Osteoblast (primary cell): ENCODE measurements at regions not wholly inside any gene's neighbourhood (a gene's known extent, or its start where the extent isn't known, plus 50 kb on each side); places are given as distances from the start of the nearest gene placed in this dataset.

Source experiments
- DNase-seq: peaks from one replicate; pipeline ENCODE4 v3.0.0; 2011; ENCODE audit warnings: low spot score, mixed read lengths; ENCODE audit not compliant: insufficient read length; ENCODE audit errors: missing footprints
- H2AFZ ChIP-seq: 2 replicates; pipeline ENCODE4 v1.6.0; 2011; ENCODE audit warnings: mild to moderate bottlenecking, low read length
- H3K27ac ChIP-seq: 2 replicates; pipeline ENCODE4 v1.5.1; 2011; ENCODE audit warnings: mild to moderate bottlenecking, low read depth, low read length, moderate library complexity
- H3K27me3 ChIP-seq: 2 replicates; pipeline ENCODE4 v1.6.0; 2012; ENCODE audit warnings: mild to moderate bottlenecking, control low read depth, inconsistent platforms, low read length, moderate library complexity; ENCODE audit not compliant: insufficient read depth
- H3K36me3 ChIP-seq: 2 replicates; pipeline ENCODE4 v1.5.1; 2011; ENCODE audit warnings: mild to moderate bottlenecking, low read length, control low read depth, moderate library complexity; ENCODE audit not compliant: insufficient read depth
- H3K4me1 ChIP-seq: 2 replicates; pipeline ENCODE4 v1.5.1; 2011; ENCODE audit warnings: mild to moderate bottlenecking, low read length, control low read depth, moderate library complexity; ENCODE audit not compliant: insufficient read depth
- H3K4me2 ChIP-seq: 2 replicates; pipeline ENCODE4 v1.6.0; 2011; ENCODE audit warnings: mild to moderate bottlenecking, low read length; ENCODE audit not compliant: insufficient read depth
- H3K4me3 ChIP-seq: fragments of 200-600 bp; sonication (generic); 3 replicates; pipeline ENCODE4 v1.5.1; 2012; ENCODE audit warnings: mild to moderate bottlenecking, low read length, inconsistent platforms; ENCODE audit not compliant: insufficient read depth
- H3K79me2 ChIP-seq: 2 replicates; pipeline ENCODE4 v1.6.0; 2012; ENCODE audit warnings: mild to moderate bottlenecking, low read length, control low read depth, inconsistent platforms; ENCODE audit not compliant: insufficient read depth
- H3K9me3 ChIP-seq: 2 replicates; pipeline ENCODE4 v1.5.1; 2011; ENCODE audit warnings: low read depth, low read length, control low read depth
- H4K20me1 ChIP-seq: 2 replicates; pipeline ENCODE4 v1.6.0; 2012; ENCODE audit warnings: mild to moderate bottlenecking, low read length, control low read depth; ENCODE audit not compliant: insufficient read depth
- CTCF ChIP-seq: IDR thresholded peaks from 2 replicates; pipeline ENCODE4 v1.5.1; 2011; ENCODE audit warnings: mild to moderate bottlenecking, low read depth, low read length, moderate library complexity; ENCODE audit errors: extremely low read depth

GRCh38 chr5:3102531-3102930 lies 351.1 kb upstream of the IRX2 start:
- no peaks in the 10 kb centered on the region for H3K79me2 ChIP-seq
- no peak overlapping the region for H3K4me3 ChIP-seq
- H3K9me3 ChIP-seq, result peaks cover 2% of the 10 kb centered on the region

GRCh38 chr5:3101561-3101960 lies 350.1 kb upstream of the IRX2 start:
- no peak overlapping the region for H3K4me3 ChIP-seq
- H3K27ac ChIP-seq, result no peak overlapping the region
- no peaks in the 10 kb centered on the region for H3K27me3 ChIP-seq

More at GRCh38 chr5:3102531-3102930, 351.1 kb upstream of the IRX2 start:
- no peak overlapping the region for H2AFZ ChIP-seq
- no peaks in the 10 kb centered on the region for H3K27me3 ChIP-seq
- H3K27ac ChIP-seq, result no peak overlapping the region
- DNase-seq, result no peak
- no peaks in the 10 kb centered on the region for H3K4me1 ChIP-seq
- H3K4me2 ChIP-seq, result no peak overlapping the region
- H4K20me1 ChIP-seq, result no peaks in the 10 kb centered on the region
- TF ChIP-seq CTCF, result no peak
- no peaks in the 10 kb centered on the region for H3K36me3 ChIP-seq

GRCh38 chr5:3100921-3101551 lies 349.6 kb upstream of the IRX2 start:
- Histone ChIP-seq H3K4me3 (no peak overlapping the region), H3K27me3 (no peaks in the 10 kb centered on the region), H3K79me2 (no peaks in the 10 kb centered on the region), H3K36me3 (no peaks in the 10 kb centered on the region), H3K9me3 (peaks cover 2% of the 10 kb centered on the region), H3K4me1 (no peaks in the 10 kb centered on the region), H2AFZ (no peak overlapping the region), H4K20me1 (no peaks in the 10 kb centered on the region), H3K27ac (no peak overlapping the region), H3K4me2 (no peak overlapping the region)
- no peak for DNase-seq
- TF ChIP-seq CTCF, result no peak

More at GRCh38 chr5:3101561-3101960, 350.1 kb upstream of the IRX2 start:
- no peak overlapping the region for H2AFZ ChIP-seq
- H3K4me2 ChIP-seq, result no peak overlapping the region
- H4K20me1 ChIP-seq, result no peaks in the 10 kb centered on the region
- H3K36me3 ChIP-seq, result no peaks in the 10 kb centered on the region
- TF ChIP-seq CTCF, result no peak
- peaks cover 2% of the 10 kb centered on the region for H3K9me3 ChIP-seq
- no peaks in the 10 kb centered on the region for H3K79me2 ChIP-seq
- no peaks in the 10 kb centered on the region for H3K4me1 ChIP-seq
- no peak for DNase-seq

GRCh38 chr5:3099954-3100353 lies 348.5 kb upstream of the IRX2 start:
- Histone ChIP-seq H3K4me1 (no peaks in the 10 kb centered on the region), H2AFZ (no peak overlapping the region), H3K79me2 (no peaks in the 10 kb centered on the region), H3K4me3 (no peak overlapping the region), H3K27ac (no peak overlapping the region), H4K20me1 (no peaks in the 10 kb centered on the region), H3K27me3 (no peaks in the 10 kb centered on the region), H3K36me3 (no peaks in the 10 kb centered on the region), H3K4me2 (no peak overlapping the region), H3K9me3 (no peaks in the 10 kb centered on the region)
- DNase-seq, result no peak
- no peak for TF ChIP-seq CTCF
